HepG2 (cell line): ENCODE measurements at regions not wholly inside any gene's neighbourhood (a gene's known extent, or its start where the extent isn't known, plus 50 kb on each side); places are given as distances from the start of the nearest gene placed in this dataset.

Experiments used
- CTCF ChIP-seq: sonication (generic); formaldehyde crosslinking; IDR thresholded peaks from 2 replicates; pipeline ENCODE4 v1.5.0; 2020; ENCODE audit warnings: mild to moderate bottlenecking, missing genetic modification reagents, moderate library complexity
- FOXK2 ChIP-seq: fragments of 450-650 bp; IDR thresholded peaks from 2 replicates; pipeline ENCODE4 v1.6.1; 2016
- KLF12 ChIP-seq: sonication (generic); formaldehyde crosslinking; IDR thresholded peaks from 2 replicates; pipeline ENCODE4 v1.4.0; 2020; ENCODE audit warnings: missing genetic modification reagents, borderline replicate concordance
- KLF6 ChIP-seq: IDR thresholded peaks from 2 replicates; pipeline ENCODE4 v1.8.0; 2016; ENCODE audit warnings: missing biosample characterization, missing genetic modification reagents
- KMT2B ChIP-seq: IDR thresholded peaks from 2 replicates; pipeline ENCODE4 v1.6.1; 2016; ENCODE audit warnings: missing genetic modification reagents, missing compliant biosample characterization
- PAWR ChIP-seq: sonication (generic); formaldehyde crosslinking; IDR thresholded peaks from 2 replicates; pipeline ENCODE4 v1.4.0; 2020; ENCODE audit warnings: missing genetic modification reagents, mild to moderate bottlenecking, borderline replicate concordance
- PAXIP1 ChIP-seq: sonication (generic); formaldehyde crosslinking; conservative IDR thresholded peaks from 2 replicates; pipeline ENCODE4 v1.4.0; 2020; ENCODE audit warnings: mild to moderate bottlenecking, missing genetic modification reagents, moderate library complexity
- PCBP1 ChIP-seq: fragments of 200-400 bp; formaldehyde crosslinking; IDR thresholded peaks from 2 replicates; pipeline ENCODE4 v1.6.1; 2017; ENCODE audit warnings: mild to moderate bottlenecking, low read depth, low read length, borderline replicate concordance
- PLRG1 ChIP-seq: fragments of 450-650 bp; conservative IDR thresholded peaks from 2 replicates; pipeline ENCODE4 v1.6.1; 2016
- RAD21 ChIP-seq: fragments of 450-650 bp; formaldehyde crosslinking; IDR thresholded peaks from 2 replicates; pipeline ENCODE4 v1.5.0; 2020; ENCODE audit warnings: mild to moderate bottlenecking
- SAP130 ChIP-seq: IDR thresholded peaks from 2 replicates; pipeline ENCODE4 v1.6.1; 2016; ENCODE audit warnings: low read depth
- TMF1 ChIP-seq: sonication (generic); formaldehyde crosslinking; IDR thresholded peaks from 2 replicates; pipeline ENCODE4 v1.8.1; 2022; ENCODE audit warnings: low read depth, missing genetic modification reagents
- ZBTB20 ChIP-seq: sonication (generic); formaldehyde crosslinking; IDR thresholded peaks from 2 replicates; pipeline ENCODE4 v1.8.1; 2023; ENCODE audit warnings: missing genetic modification reagents, low read depth, mild to moderate bottlenecking, borderline replicate concordance
- ZBTB21 ChIP-seq: sonication (generic); formaldehyde crosslinking; IDR thresholded peaks from 2 replicates; pipeline ENCODE4 v1.4.0; 2020; ENCODE audit warnings: missing genetic modification reagents
- ZNF142 ChIP-seq: sonication (generic); formaldehyde crosslinking; IDR thresholded peaks from 2 replicates; pipeline ENCODE4 v1.4.0; 2020; ENCODE audit warnings: missing genetic modification reagents
- ZNF224 ChIP-seq: sonication (generic); formaldehyde crosslinking; IDR thresholded peaks from 2 replicates; pipeline ENCODE4 v1.5.0; 2020; ENCODE audit warnings: mild to moderate bottlenecking, missing genetic modification reagents
- ZNF574 ChIP-seq: sonication (generic); formaldehyde crosslinking; IDR thresholded peaks from 2 replicates; pipeline ENCODE4 v1.4.0; 2020; ENCODE audit warnings: missing genetic modification reagents
- ZNF607 ChIP-seq: sonication (generic); formaldehyde crosslinking; IDR thresholded peaks from 2 replicates; pipeline ENCODE4 v1.5.1; 2020; ENCODE audit warnings: missing genetic modification reagents, mild to moderate bottlenecking, borderline replicate concordance

GRCh38 chr11:29328961-29329441 is 687.8 kb downstream of the KCNA4 start (continued):
- no peak for TF ChIP-seq PAWR (CRISPR knock-in tag)
- TF ChIP-seq ZBTB21 (CRISPR knock-in tag): no peak
- no peak for TF ChIP-seq FOXK2
- no peak for TF ChIP-seq PAXIP1 (CRISPR knock-in tag)
- no peak for TF ChIP-seq TMF1 (CRISPR knock-in tag)
- TF ChIP-seq KLF12: no peak
- no peak for TF ChIP-seq ZNF574 (CRISPR knock-in tag)
- no peak for TF ChIP-seq SAP130 (CRISPR knock-in tag)
- TF ChIP-seq ZNF224 (CRISPR knock-in tag): no peak
- no peak for TF ChIP-seq KLF6 (CRISPR knock-in tag)
- TF ChIP-seq PLRG1: no peak
- TF ChIP-seq ZNF142 (CRISPR knock-in tag): no peak
- no peak for TF ChIP-seq KMT2B (CRISPR knock-in tag)
- peak; percentile 77 for TF ChIP-seq CTCF
- TF ChIP-seq RAD21 (CRISPR knock-in tag): peak; percentile 43
- TF ChIP-seq ZNF607 (CRISPR knock-in tag): no peak
- TF ChIP-seq ZBTB20 (CRISPR knock-in tag): no peak
- no peak for TF ChIP-seq PCBP1
